Esophagus muscularis mucosa (tissue), 4 donors: ENCODE measurements at regions not wholly inside any gene's neighbourhood (a gene's known extent, or its start where the extent isn't known, plus 50 kb on each side); places are given as distances from the start of the nearest gene placed in this dataset.

ENCODE experiments used
- CTCF ChIP-seq, 3 experiments: fragments of 200-600 bp in 2 of 3; fragments of 450-650 bp in 1 of 3; sonication (generic) in 2 of 3; IDR thresholded peaks; one replicate each; pipeline ENCODE4 v1.5.1; 2017 to 2019; ENCODE audit warnings: antibody characterized with exemption in 3 of 3, mild to moderate bottlenecking in 2 of 3, moderate library complexity in 1 of 3
- EP300 ChIP-seq: sonication (generic); formaldehyde crosslinking; IDR thresholded peaks from one replicate; pipeline ENCODE4 v1.6.1; 2017; ENCODE audit warnings: antibody characterized with exemption
- POLR2A ChIP-seq: fragments of 450-650 bp; IDR thresholded peaks from one replicate; pipeline ENCODE4 v1.6.1; 2017; ENCODE audit warnings: antibody characterized with exemption, moderate library complexity, mild to moderate bottlenecking, low read depth
- POLR2AphosphoS5 ChIP-seq, 2 donors: sonication (generic); formaldehyde crosslinking; IDR thresholded peaks; one replicate each; pipeline ENCODE4 v1.6.1; 2017; ENCODE audit warnings: antibody characterized with exemption in 2 of 2

GRCh38 chr4:184884883-184885282, 59.1 kb upstream of the ACSL1 start:
- TF ChIP-seq CTCF (IDR thresholded peaks at IDR 0.05) (no peak), POLR2A (no peak), EP300 (no peak), POLR2AphosphoS5 (IDR thresholded peaks at IDR 0.05) (no peak)
